ENCODE measurements at regions not wholly inside any gene's neighbourhood (a gene's known extent, or its start where the extent isn't known, plus 50 kb on each side); places are given as distances from the start of the nearest gene placed in this dataset.
A peak's percentile ranks its signal among the peaks of the same experiment; 100 is the strongest.

- peak in 1 of 2 donors; percentile 11 for DNase-seq (ENCODE audit: low read depth in 2 of 2)
These were observed 97.4 kb upstream of the RBMS3 start for GRCh38 chr3:29183346-29184087.

GRCh38 chr3:29185706-29186105 lies 95.2 kb upstream of the RBMS3 start:
- no peak for DNase-seq (ENCODE audit: low read depth in 2 of 2)

GRCh38 chr3:29186131-29186599 lies 94.7 kb upstream of the RBMS3 start:
- DNase-seq (ENCODE audit: low read depth in 2 of 2) = no peak

GRCh38 chr3:29186982-29187725 lies 93.7 kb upstream of the RBMS3 start:
- DNase-seq (ENCODE audit: low read depth in 2 of 2) = no peak

- no peak for DNase-seq (ENCODE audit: low read depth in 2 of 2)
These were observed 91.5 kb upstream of the RBMS3 start for GRCh38 chr3:29189328-29189727.

- DNase-seq (ENCODE audit: low read depth in 2 of 2) = no peak
These were observed 86.7 kb upstream of the RBMS3 start for GRCh38 chr3:29194139-29194538.

- no peak for DNase-seq (ENCODE audit: low read depth in 2 of 2)
These were observed 85.8 kb upstream of the RBMS3 start for GRCh38 chr3:29195056-29195455.

GRCh38 chr3:29201604-29202003 lies 79.3 kb upstream of the RBMS3 start:
- DNase-seq (ENCODE audit: low read depth in 2 of 2) = no peak

GRCh38 chr3:29202378-29202777 lies 78.5 kb upstream of the RBMS3 start:
- no peak for DNase-seq (ENCODE audit: low read depth in 2 of 2)

- no peak for DNase-seq (ENCODE audit: low read depth in 2 of 2)
These were observed 77.0 kb upstream of the RBMS3 start for GRCh38 chr3:29203851-29204250.

- no peak for DNase-seq (ENCODE audit: low read depth in 2 of 2)
These were observed 73.4 kb upstream of the RBMS3 start for GRCh38 chr3:29207427-29207826.

GRCh38 chr3:29212789-29213433 lies 68.0 kb upstream of the RBMS3 start:
- no peak for DNase-seq (ENCODE audit: low read depth in 2 of 2)

- DNase-seq (ENCODE audit: low read depth in 2 of 2) = no peak
These were observed 66.7 kb upstream of the RBMS3 start for GRCh38 chr3:29214009-29214658.

GRCh38 chr3:29215948-29216347 lies 64.9 kb upstream of the RBMS3 start:
- DNase-seq (ENCODE audit: low read depth in 2 of 2) = no peak

- DNase-seq (ENCODE audit: low read depth in 2 of 2) = no peak
These were observed 54.2 kb upstream of the RBMS3 start for GRCh38 chr3:29226706-29227105.

- no peak for DNase-seq (ENCODE audit: low read depth in 2 of 2)
These were observed 53.6 kb upstream of the RBMS3 start for GRCh38 chr3:29227307-29227706.

All from stimulated activated CD4-positive, alpha-beta T cell treated with anti-CD3 and anti-CD28 coated beads, Interleukin-1b, Interleukin-23, amount 100 ng/mL, for 4 hours (primary cell).